ENCODE measurements at regions not wholly inside any gene's neighbourhood (a gene's known extent, or its start where the extent isn't known, plus 50 kb on each side); places are given as distances from the start of the nearest gene placed in this dataset.

DNA sequence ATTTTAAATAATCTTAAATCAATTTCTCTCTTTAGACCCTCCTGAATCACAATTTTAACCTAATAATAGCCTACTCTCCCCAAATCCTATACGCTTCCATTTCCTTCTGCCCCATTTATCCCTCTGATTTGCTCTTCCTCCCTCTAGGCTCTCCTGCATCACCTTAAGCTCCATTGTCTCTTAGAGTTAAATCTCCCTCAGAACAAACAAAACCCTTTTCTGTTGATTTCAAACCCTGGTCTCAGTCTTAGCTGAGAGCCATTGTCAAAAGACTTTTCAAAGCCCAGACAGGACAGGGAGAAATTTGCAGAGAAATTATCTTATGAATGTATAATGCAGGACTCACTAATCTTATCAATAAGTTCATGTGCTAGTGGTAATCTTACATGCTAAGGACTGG, 106.1 kb downstream of the C12orf75 start:
- TF ChIP-seq CTCF (IDR thresholded peaks at IDR 0.05 in 2 of 3, conservative IDR thresholded peaks at IDR 0.05 in 1 of 3; ENCODE audit: borderline replicate concordance in 1 of 3, insufficient read depth in 1 of 3, low read depth in 2 of 3, low read length in 2 of 3) (no peak), EZH2phosphoT487 (IDR thresholded peaks at IDR 0.05; ENCODE audit: borderline replicate concordance) (no peak), RAD21 (IDR thresholded peaks at IDR 0.05; ENCODE audit: low read depth) (no peak)
- TF ChIP-seq, protein P1, sequence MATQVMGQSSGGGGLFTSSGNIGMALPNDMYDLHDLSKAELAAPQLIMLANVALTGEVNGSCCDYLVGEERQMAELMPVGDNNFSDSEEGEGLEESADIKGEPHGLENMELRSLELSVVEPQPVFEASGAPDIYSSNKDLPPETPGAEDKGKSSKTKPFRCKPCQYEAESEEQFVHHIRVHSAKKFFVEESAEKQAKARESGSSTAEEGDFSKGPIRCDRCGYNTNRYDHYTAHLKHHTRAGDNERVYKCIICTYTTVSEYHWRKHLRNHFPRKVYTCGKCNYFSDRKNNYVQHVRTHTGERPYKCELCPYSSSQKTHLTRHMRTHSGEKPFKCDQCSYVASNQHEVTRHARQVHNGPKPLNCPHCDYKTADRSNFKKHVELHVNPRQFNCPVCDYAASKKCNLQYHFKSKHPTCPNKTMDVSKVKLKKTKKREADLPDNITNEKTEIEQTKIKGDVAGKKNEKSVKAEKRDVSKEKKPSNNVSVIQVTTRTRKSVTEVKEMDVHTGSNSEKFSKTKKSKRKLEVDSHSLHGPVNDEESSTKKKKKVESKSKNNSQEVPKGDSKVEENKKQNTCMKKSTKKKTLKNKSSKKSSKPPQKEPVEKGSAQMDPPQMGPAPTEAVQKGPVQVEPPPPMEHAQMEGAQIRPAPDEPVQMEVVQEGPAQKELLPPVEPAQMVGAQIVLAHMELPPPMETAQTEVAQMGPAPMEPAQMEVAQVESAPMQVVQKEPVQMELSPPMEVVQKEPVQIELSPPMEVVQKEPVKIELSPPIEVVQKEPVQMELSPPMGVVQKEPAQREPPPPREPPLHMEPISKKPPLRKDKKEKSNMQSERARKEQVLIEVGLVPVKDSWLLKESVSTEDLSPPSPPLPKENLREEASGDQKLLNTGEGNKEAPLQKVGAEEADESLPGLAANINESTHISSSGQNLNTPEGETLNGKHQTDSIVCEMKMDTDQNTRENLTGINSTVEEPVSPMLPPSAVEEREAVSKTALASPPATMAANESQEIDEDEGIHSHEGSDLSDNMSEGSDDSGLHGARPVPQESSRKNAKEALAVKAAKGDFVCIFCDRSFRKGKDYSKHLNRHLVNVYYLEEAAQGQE (IDR thresholded peaks at IDR 0.05; ENCODE audit: low read depth): no peak
